Karpas-422 (cell line): ENCODE measurements at regions not wholly inside any gene's neighbourhood (a gene's known extent, or its start where the extent isn't known, plus 50 kb on each side); places are given as distances from the start of the nearest gene placed in this dataset.
A peak's percentile ranks its signal among the peaks of the same experiment; 100 is the strongest.

Experiments
- DNase-seq: peaks from one replicate; pipeline ENCODE4 v3.0.0-alpha.2; 2015
- H2AFZ ChIP-seq: fragments of 200-600 bp; sonication (generic); 2 replicates; pipeline ENCODE4 v1.6.1; 2014; ENCODE audit warnings: antibody characterized with exemption, low read length, mixed read lengths
- H3K27ac ChIP-seq: fragments of 200-600 bp; sonication (generic); 2 replicates; pipeline ENCODE4 v1.5.1; 2014; ENCODE audit warnings: mild to moderate bottlenecking, low read length, moderate library complexity
- H3K27me3 ChIP-seq: fragments of 200-600 bp; sonication (generic); 2 replicates; pipeline ENCODE4 v1.6.1; 2014; ENCODE audit warnings: low read length, mixed read lengths
- H3K36me3 ChIP-seq: fragments of 200-600 bp; sonication (generic); 2 replicates; pipeline ENCODE4 v1.6.1; 2014; ENCODE audit warnings: low read length, mixed read lengths; ENCODE audit not compliant: insufficient read depth
- H3K4me1 ChIP-seq: fragments of 200-600 bp; sonication (generic); 2 replicates; pipeline ENCODE4 v1.6.1; 2014; ENCODE audit warnings: mild to moderate bottlenecking, low read length, mixed read lengths
- H3K4me2 ChIP-seq: fragments of 200-600 bp; sonication (generic); 2 replicates; pipeline ENCODE4 v1.6.1; 2014; ENCODE audit warnings: low read length, low read depth, mild to moderate bottlenecking; ENCODE audit not compliant: poor library complexity, severe bottlenecking
- H3K4me3 ChIP-seq: fragments of 200-600 bp; sonication (generic); 2 replicates; pipeline ENCODE4 v1.5.1; 2014; ENCODE audit warnings: mild to moderate bottlenecking, antibody characterized with exemption, low read length, mixed read lengths
- H3K79me2 ChIP-seq: fragments of 200-600 bp; sonication (generic); 2 replicates; pipeline ENCODE4 v1.6.1; 2014; ENCODE audit warnings: mild to moderate bottlenecking, low read length, mixed read lengths
- H3K9ac ChIP-seq: fragments of 200-600 bp; sonication (generic); 2 replicates; pipeline ENCODE4 v1.6.0; 2014; ENCODE audit warnings: low read length
- H3K9me2 ChIP-seq: fragments of 200-600 bp; sonication (generic), shearing (Covaris generic); replicated peaks from 2 replicates; pipeline ENCODE4 v1.6.0; 2014; ENCODE audit warnings: mild to moderate bottlenecking, low read length, moderate library complexity; ENCODE audit not compliant: insufficient read depth
- H3K9me3 ChIP-seq: fragments of 300-700, 200-600 bp; sonication (generic); 2 replicates; pipeline ENCODE4 v1.6.1; 2014; ENCODE audit warnings: low read length, mixed read lengths
- H4K20me1 ChIP-seq: fragments of 200-600 bp; sonication (generic); 2 replicates; pipeline ENCODE4 v1.6.1; 2014; ENCODE audit warnings: mild to moderate bottlenecking, antibody characterized with exemption, low read length, low read depth; ENCODE audit not compliant: insufficient read depth

DNA sequence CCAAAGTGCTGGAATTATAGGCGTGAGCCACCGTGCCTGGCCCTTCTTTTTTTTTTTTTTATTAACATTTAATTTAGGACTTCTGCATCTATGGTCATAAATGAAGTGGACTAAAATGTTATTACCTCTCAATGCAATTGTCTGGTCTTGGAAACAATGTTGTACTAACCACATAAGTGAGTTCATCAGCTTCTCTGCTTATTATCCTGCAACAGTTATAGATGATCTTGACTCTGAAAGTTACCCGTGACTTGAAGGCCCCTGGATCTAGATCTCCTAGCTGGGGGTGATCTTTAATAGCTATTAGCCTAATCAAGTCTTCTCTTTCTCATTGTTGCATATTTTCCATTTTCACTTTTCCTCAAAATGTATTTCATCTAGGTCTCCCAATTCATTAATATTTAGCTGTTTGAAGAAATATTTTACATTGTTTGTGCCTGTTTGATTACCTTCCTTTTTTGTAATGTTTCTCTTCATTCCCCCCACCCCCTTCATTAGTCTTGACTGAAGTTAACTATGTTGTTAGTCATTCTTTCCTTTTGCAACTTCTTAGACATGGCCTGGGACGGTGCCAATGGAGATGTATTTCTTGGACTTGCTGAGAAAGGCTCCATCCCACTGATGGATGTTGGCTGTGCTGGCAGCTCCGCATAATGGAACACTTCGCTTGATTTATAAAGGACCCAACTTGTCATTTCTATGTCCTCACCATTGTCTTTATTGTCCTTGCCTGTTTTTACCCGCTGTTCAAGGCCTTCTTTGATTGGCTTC, 141.6 kb upstream of the RIOK3 start:
- DNase-seq: no peak
- H3K9me3 ChIP-seq: no peaks in the 10 kb centered on the region
- no peak overlapping the region for H2AFZ ChIP-seq
- no peak overlapping the region for H3K27ac ChIP-seq
- no peaks in the 10 kb centered on the region for H3K9me2 ChIP-seq
- H3K36me3 ChIP-seq: no peaks in the 10 kb centered on the region; the same call in 1 of the 2 replicates
- H3K4me1 ChIP-seq: peaks cover 13% of the 10 kb centered on the region
- peaks cover 3% of the 10 kb centered on the region; the same call in 1 of the 2 replicates for H3K27me3 ChIP-seq
- H3K9ac ChIP-seq: no peak overlapping the region
- H4K20me1 ChIP-seq: peaks cover 10% of the 10 kb centered on the region; the same call in 1 of the 2 replicates
- H3K4me2 ChIP-seq: no peak overlapping the region
- no peak overlapping the region for H3K4me3 ChIP-seq
- no peaks in the 10 kb centered on the region for H3K79me2 ChIP-seq

DNA sequence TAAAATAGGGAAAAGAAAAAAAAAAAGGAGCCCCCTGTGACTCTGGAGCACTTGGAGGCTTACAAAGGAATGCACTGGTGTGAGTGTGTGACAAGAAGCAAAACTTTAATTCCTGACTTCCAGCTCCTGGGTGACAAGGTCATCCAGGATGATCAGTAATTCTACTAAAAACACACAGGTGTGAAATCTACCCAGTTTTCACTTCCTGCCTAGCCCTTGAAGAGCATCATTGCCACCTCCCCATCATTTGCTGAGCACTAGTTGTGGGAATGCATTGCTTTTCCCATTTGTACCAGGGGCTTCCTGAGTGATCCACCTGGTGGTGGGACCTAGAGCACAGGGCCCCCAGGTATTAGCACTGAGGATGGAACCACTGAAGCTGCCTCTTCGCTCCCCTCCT, 139.7 kb upstream of the RIOK3 start:
- peaks cover 10% of the 10 kb centered on the region; the same call in 1 of the 2 replicates for H4K20me1 ChIP-seq
- H3K4me2 ChIP-seq: no peak overlapping the region
- H3K27me3 ChIP-seq: peaks cover 3% of the 10 kb centered on the region; the same call in 1 of the 2 replicates
- H3K9me3 ChIP-seq: no peaks in the 10 kb centered on the region
- H3K9ac ChIP-seq: no peak overlapping the region
- H3K4me3 ChIP-seq: no peak overlapping the region
- H3K79me2 ChIP-seq: no peaks in the 10 kb centered on the region
- H3K9me2 ChIP-seq: no peaks in the 10 kb centered on the region
- no peaks in the 10 kb centered on the region; the same call in 1 of the 2 replicates for H3K36me3 ChIP-seq
- no peak overlapping the region for H2AFZ ChIP-seq
- no peak overlapping the region for H3K27ac ChIP-seq
- peaks cover 13% of the 10 kb centered on the region for H3K4me1 ChIP-seq
- DNase-seq: no peak

DNA sequence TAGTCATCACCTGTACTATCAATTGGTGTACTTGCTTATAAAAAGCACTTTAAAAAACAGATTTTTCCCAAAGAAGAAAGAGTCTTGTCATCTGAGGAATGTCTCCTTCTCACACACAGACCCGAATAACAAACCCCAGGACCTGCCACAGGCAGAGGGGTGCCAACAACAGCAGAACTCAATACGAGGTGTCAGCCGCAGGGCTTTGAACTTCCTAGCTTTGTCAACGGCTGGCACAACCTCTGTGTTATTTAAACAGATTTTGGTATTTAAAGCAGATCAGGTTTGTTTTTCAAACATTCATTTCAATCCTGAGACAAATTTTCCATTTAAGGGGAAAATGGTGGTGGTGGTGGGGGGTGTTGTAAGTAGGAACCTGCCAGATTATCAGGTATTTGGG, 138.4 kb upstream of the RIOK3 start:
- Histone ChIP-seq H3K4me2 (no peak overlapping the region), H3K9me2 (no peaks in the 10 kb centered on the region), H3K4me3 (no peak overlapping the region), H3K27me3 (peaks cover 3% of the 10 kb centered on the region; the same call in 1 of the 2 replicates), H4K20me1 (peaks cover 10% of the 10 kb centered on the region; the same call in 1 of the 2 replicates), H2AFZ (no peak overlapping the region), H3K9me3 (no peaks in the 10 kb centered on the region), H3K9ac (no peak overlapping the region), H3K36me3 (no peaks in the 10 kb centered on the region; the same call in 1 of the 2 replicates), H3K79me2 (no peaks in the 10 kb centered on the region), H3K27ac (no peak overlapping the region), H3K4me1 (peaks cover 12% of the 10 kb centered on the region)
- no peak for DNase-seq

DNA sequence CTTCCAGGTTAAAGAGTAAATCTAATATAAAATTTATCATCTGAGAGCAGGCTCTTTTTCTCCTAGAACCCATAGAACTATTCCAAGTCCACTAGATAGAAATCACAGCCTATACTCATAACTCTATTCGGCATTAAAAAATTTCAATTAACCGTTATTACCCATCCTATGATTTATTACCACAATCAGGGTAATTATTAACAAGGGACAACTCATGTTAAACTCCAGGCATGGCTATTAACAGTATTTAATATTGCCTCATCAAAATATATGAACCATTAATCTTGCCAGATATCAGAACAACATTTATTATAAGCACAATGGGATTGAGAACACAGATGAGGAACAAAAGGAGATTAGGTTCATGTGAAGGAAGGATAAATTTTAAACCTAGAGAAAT, 136.8 kb upstream of the RIOK3 start:
- H3K27ac ChIP-seq: no peak overlapping the region
- no peaks in the 10 kb centered on the region; the same call in 1 of the 2 replicates for H3K36me3 ChIP-seq
- peaks cover 21% of the 10 kb centered on the region for H3K4me1 ChIP-seq
- H3K79me2 ChIP-seq: no peaks in the 10 kb centered on the region
- DNase-seq: no peak
- no peaks in the 10 kb centered on the region for H3K9me2 ChIP-seq
- H3K27me3 ChIP-seq: peaks cover 3% of the 10 kb centered on the region; the same call in 1 of the 2 replicates
- no peak overlapping the region for H3K4me3 ChIP-seq
- H2AFZ ChIP-seq: no peak overlapping the region
- no peak overlapping the region for H3K9ac ChIP-seq
- H4K20me1 ChIP-seq: peaks cover 10% of the 10 kb centered on the region; the same call in 1 of the 2 replicates
- H3K9me3 ChIP-seq: no peaks in the 10 kb centered on the region
- no peak overlapping the region for H3K4me2 ChIP-seq

DNA sequence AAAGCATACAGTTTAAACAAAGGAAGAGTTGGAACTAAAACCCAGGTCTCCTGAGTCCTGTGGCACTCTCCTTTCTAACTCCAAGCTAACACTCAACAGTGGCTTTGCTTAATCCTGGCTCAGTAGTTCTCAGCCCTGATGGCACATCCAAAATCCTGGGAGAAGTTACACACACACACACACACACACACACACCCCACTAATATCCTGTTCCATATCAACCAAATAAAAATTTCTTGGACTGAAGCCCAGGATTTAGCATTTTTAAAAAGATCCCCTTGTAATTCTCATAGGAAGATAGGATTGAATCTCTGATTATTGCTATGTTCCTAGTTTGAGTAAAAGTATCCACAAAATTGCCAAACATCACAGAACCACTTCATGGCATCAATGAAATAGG, 136.1 kb upstream of the RIOK3 start:
- H3K4me3 ChIP-seq: no peak overlapping the region
- no peak overlapping the region for H3K4me2 ChIP-seq
- no peaks in the 10 kb centered on the region for H3K79me2 ChIP-seq
- H3K36me3 ChIP-seq: no peaks in the 10 kb centered on the region; the same call in 1 of the 2 replicates
- peaks cover 3% of the 10 kb centered on the region; the same call in 1 of the 2 replicates for H3K27me3 ChIP-seq
- H3K9me2 ChIP-seq: no peaks in the 10 kb centered on the region
- H2AFZ ChIP-seq: no peak overlapping the region
- H3K27ac ChIP-seq: no peak overlapping the region
- H4K20me1 ChIP-seq: peaks cover 13% of the 10 kb centered on the region; the same call in 1 of the 2 replicates
- H3K9ac ChIP-seq: no peak overlapping the region
- no peak for DNase-seq
- no peaks in the 10 kb centered on the region for H3K9me3 ChIP-seq
- H3K4me1 ChIP-seq: peaks cover 22% of the 10 kb centered on the region

DNA sequence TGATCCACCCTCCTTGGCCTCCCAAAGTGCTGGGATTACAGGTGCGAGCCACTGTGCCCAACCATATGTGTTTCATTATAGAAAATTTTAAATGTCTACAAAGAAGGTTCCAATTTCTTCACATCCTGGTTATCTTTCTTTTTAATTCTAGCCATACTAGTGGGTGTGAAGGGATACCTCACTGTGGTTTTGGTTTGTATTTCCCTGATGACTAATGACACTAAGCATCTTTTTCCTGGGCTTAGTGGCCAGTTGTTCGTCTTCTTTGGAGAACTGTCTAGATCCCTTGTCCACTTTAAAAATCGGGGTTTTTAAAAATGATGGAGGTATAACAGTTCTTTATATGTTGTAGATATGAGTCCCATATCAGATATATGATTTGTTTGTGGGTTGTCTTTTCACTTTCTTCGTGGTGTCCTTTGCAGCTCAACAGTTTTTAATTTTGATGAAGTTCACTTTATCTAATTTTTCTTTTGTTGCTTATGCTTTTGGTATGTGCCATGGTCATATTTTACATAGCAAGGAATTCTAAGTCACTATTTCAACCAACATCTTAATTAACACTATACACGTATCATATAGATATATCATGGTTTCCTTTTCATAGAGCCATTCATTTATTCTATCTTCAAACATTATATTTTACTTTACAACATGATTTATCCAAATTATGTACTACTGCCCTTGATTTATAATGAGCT, 135.0 kb upstream of the RIOK3 start:
- Histone ChIP-seq H3K9me3 (no peaks in the 10 kb centered on the region), H3K4me3 (no peak overlapping the region), H3K27ac (no peak overlapping the region), H2AFZ (no peak overlapping the region), H3K4me1 (peaks cover 25% of the 10 kb centered on the region), H3K79me2 (no peaks in the 10 kb centered on the region), H3K4me2 (no peak overlapping the region), H3K9me2 (no peaks in the 10 kb centered on the region), H4K20me1 (peaks cover 21% of the 10 kb centered on the region), H3K36me3 (no peaks in the 10 kb centered on the region; the same call in 1 of the 2 replicates), H3K27me3 (peaks cover 3% of the 10 kb centered on the region; the same call in 1 of the 2 replicates), H3K9ac (no peak overlapping the region)
- DNase-seq: no peak

DNA sequence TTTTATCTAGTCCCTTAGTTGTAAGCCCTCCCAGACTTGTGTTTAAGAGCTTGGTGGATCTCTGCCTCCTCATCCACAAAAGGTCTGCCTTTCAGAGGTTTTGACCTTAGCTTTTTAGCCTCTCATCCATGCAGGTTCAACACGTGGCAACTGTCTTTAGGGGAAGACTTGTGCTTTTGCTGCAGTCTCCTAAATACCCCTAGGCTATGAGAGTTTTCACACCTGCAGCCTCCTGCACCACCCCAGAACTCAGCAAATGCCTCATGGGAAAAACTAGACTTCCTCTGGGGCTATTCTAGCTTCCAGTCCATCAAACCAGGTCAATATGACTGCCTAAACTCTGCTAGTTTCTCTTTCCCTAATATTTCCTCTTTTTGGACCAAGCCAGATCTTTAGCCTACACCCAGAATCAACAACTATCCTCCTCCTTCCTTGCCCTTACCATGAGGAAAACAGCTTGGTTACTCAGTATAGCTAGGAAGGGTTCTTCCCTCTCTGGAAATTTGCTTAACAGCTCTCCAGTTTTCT, 132.3 kb upstream of the RIOK3 start:
- Histone ChIP-seq H3K36me3 (no peaks in the 10 kb centered on the region; the same call in 1 of the 2 replicates), H3K4me1 (peaks cover 22% of the 10 kb centered on the region), H2AFZ (no peak overlapping the region), H3K79me2 (no peaks in the 10 kb centered on the region), H3K9me2 (no peaks in the 10 kb centered on the region), H4K20me1 (peaks cover 10% of the 10 kb centered on the region; the same call in 1 of the 2 replicates), H3K27me3 (no peaks in the 10 kb centered on the region), H3K27ac (0 out of 2 replicates have a peak overlapping the region, but pooled peaks have one; percentile 7), H3K4me2 (peak overlapping the region; percentile 61), H3K4me3 (no peak overlapping the region), H3K9ac (peak overlapping the region; percentile 32; the same call in 1 of the 2 replicates), H3K9me3 (no peaks in the 10 kb centered on the region)
- DNase-seq: peak; percentile 62

DNA sequence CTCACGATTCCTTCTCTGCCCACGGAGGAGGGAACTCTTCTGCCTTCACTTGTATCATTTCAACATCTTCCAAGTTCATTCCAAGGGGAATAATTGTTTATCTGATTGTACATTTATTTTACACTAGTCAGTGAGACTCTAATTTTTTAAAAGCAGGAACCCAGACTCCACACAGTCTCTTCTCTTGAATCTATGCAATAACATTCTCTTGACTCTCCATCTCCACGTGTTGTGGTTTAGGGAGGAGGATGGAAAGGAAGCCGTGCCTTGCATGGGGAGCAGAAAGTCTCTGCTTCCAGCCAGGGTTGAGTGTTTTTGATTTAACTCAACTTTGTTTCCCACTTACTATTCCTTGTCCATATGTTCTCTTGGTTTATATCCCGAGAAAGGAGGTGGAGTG, 131.1 kb upstream of the RIOK3 start:
- H3K4me2 ChIP-seq: no peak overlapping the region
- no peaks in the 10 kb centered on the region for H3K9me3 ChIP-seq
- no peak for DNase-seq
- H3K4me1 ChIP-seq: peaks cover 22% of the 10 kb centered on the region
- no peaks in the 10 kb centered on the region; the same call in 1 of the 2 replicates for H3K36me3 ChIP-seq
- H3K9ac ChIP-seq: no peak overlapping the region
- no peak overlapping the region for H3K27ac ChIP-seq
- no peaks in the 10 kb centered on the region for H3K79me2 ChIP-seq
- H3K4me3 ChIP-seq: no peak overlapping the region
- H4K20me1 ChIP-seq: peaks cover 10% of the 10 kb centered on the region; the same call in 1 of the 2 replicates
- H3K27me3 ChIP-seq: no peaks in the 10 kb centered on the region
- H3K9me2 ChIP-seq: no peaks in the 10 kb centered on the region
- H2AFZ ChIP-seq: no peak overlapping the region
